ENCODE measurements at regions not wholly inside any gene's neighbourhood (a gene's known extent, or its start where the extent isn't known, plus 50 kb on each side); places are given as distances from the start of the nearest gene placed in this dataset.

- Histone ChIP-seq H3K27ac (no peak overlapping the region), H3K4me1 (no peaks in the 10 kb centered on the region), H3K36me3 (no peaks in the 10 kb centered on the region), H3K4me3 (no peak overlapping the region), H3K27me3 (no peaks in the 10 kb centered on the region), H3K9me3 (no peaks in the 10 kb centered on the region)
- DNase-seq, result no peak
- no peak for ATAC-seq
- no peak for TF ChIP-seq CTCF (IDR thresholded peaks at IDR 0.05)
- no peak for TF ChIP-seq POLR2A (IDR thresholded peaks at IDR 0.05)
- intact Hi-C loops (cut with DNase I), result loop anchor here in 1 of 2 donors (10.0 kb wide), 1 partner anchor 62 kb away; no protein-coding TSS in a partner anchor
- WGBS (ENCODE audit: insufficient coverage, low coverage, low lambda C conversion rate, missing lambda C conversion rate), result 48% methylated on average over 3 of the region's 3 CpGs
These were observed 247.4 kb upstream of the CHRNA7 start for GRCh38 chr15:31782951-31783350.

- ATAC-seq (no peak), DNase-seq (no peak)
- intact Hi-C loops (cut with DNase I), result loop anchor here in 1 of 2 donors (10.0 kb wide), 1 partner anchor 58 kb away; no protein-coding TSS in a partner anchor
- H3K36me3 ChIP-seq, result no peaks in the 10 kb centered on the region
- no peaks in the 10 kb centered on the region for H3K9me3 ChIP-seq
- TF ChIP-seq POLR2A (IDR thresholded peaks at IDR 0.05), result no peak
- no peaks in the 10 kb centered on the region for H3K4me1 ChIP-seq
- 60% methylated on average over 3 of the region's 4 CpGs for WGBS (ENCODE audit: insufficient coverage, low coverage, low lambda C conversion rate, missing lambda C conversion rate)
- H3K27ac ChIP-seq, result no peak overlapping the region
- H3K27me3 ChIP-seq, result no peaks in the 10 kb centered on the region
- H3K4me3 ChIP-seq, result no peak overlapping the region
These were observed 244.0 kb upstream of the CHRNA7 start for GRCh38 chr15:31786360-31786759.

- H3K36me3 ChIP-seq, result no peaks in the 10 kb centered on the region
- no peak overlapping the region for H3K4me3 ChIP-seq
- WGBS (ENCODE audit: insufficient coverage, low coverage, low lambda C conversion rate, missing lambda C conversion rate), result 68% methylated on average over 3 of the region's 3 CpGs
- no peak for TF ChIP-seq CTCF (IDR thresholded peaks at IDR 0.05)
- intact Hi-C loops (cut with DNase I), result loop anchor here in 1 of 2 donors (10.0 kb wide), 1 partner anchor 57 kb away; no protein-coding TSS in a partner anchor
- no peaks in the 10 kb centered on the region for H3K27me3 ChIP-seq
- no peak overlapping the region for H3K27ac ChIP-seq
- no peaks in the 10 kb centered on the region for H3K4me1 ChIP-seq
- no peaks in the 10 kb centered on the region for H3K9me3 ChIP-seq
- DNase-seq, result no peak
- ATAC-seq, result no peak
These were observed 242.2 kb upstream of the CHRNA7 start for GRCh38 chr15:31788104-31788503.

GRCh38 chr15:31792611-31793199, 237.6 kb upstream of the CHRNA7 start:
- intact Hi-C loops (cut with DNase I), result no loop called here
- TF ChIP-seq CTCF (IDR thresholded peaks at IDR 0.05), result no peak
- TF ChIP-seq POLR2A (IDR thresholded peaks at IDR 0.05), result no peak
- no peak for DNase-seq
- no peaks in the 10 kb centered on the region for H3K36me3 ChIP-seq
- H3K27me3 ChIP-seq, result no peaks in the 10 kb centered on the region
- WGBS (ENCODE audit: insufficient coverage, low coverage, low lambda C conversion rate, missing lambda C conversion rate), result no CpG with 5 or more reads among the region's 9 CpGs
- H3K4me3 ChIP-seq, result no peak overlapping the region
- no peaks in the 10 kb centered on the region for H3K9me3 ChIP-seq
- no peak for ATAC-seq
- no peaks in the 10 kb centered on the region for H3K4me1 ChIP-seq
- H3K27ac ChIP-seq, result no peak overlapping the region

GRCh38 chr15:31799319-31799714, 231.0 kb upstream of the CHRNA7 start:
- Histone ChIP-seq H3K36me3 (no peaks in the 10 kb centered on the region), H3K4me1 (no peaks in the 10 kb centered on the region), H3K4me3 (no peak overlapping the region), H3K27ac (no peak overlapping the region), H3K27me3 (no peaks in the 10 kb centered on the region), H3K9me3 (no peaks in the 10 kb centered on the region)
- no peak for ATAC-seq
- DNase-seq, result no peak
- no CpG with 5 or more reads among the region's 1 CpG for WGBS (ENCODE audit: insufficient coverage, low coverage, low lambda C conversion rate, missing lambda C conversion rate)
- TF ChIP-seq CTCF (IDR thresholded peaks at IDR 0.05), result no peak
- no peak for TF ChIP-seq POLR2A (IDR thresholded peaks at IDR 0.05)
- intact Hi-C loops (cut with DNase I), result no loop called here

Measured in right lobe of liver (tissue), 6 donors.